ENCODE measurements at regions not wholly inside any gene's neighbourhood (a gene's known extent, or its start where the extent isn't known, plus 50 kb on each side); places are given as distances from the start of the nearest gene placed in this dataset.

DNA sequence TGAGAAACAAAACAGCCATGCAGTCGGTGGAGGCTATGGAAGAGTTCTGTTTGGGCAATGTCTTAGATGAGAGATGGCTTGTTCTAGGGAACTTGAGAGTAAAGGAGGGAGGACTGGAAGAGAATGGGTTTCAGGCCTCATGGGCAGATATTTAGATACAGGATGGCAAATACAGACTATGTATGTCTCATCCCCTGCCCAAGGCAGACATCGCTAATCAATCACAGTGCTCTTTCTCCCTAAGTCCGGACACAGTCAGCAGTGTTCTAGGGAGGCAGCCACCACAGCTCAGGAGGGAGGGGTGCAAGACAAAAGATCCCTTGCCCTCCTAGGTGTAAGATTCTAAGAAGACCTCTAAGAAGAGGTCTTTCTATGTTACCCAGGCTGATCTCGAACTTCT lies 159.3 kb upstream of the TLE3 start:
- TF ChIP-seq TAF1 (IDR thresholded peaks at IDR 0.05; ENCODE audit: low read depth) (no peak), EGR1 (IDR thresholded peaks at IDR 0.05) (no peak), NFIC (IDR thresholded peaks at IDR 0.05) (no peak), REST (IDR thresholded peaks at IDR 0.05; ENCODE audit: low read depth) (no peak), CREB1 (IDR thresholded peaks at IDR 0.05; ENCODE audit: low read depth) (no peak), RAD21 (IDR thresholded peaks at IDR 0.05; ENCODE audit: low read depth) (no peak), ZBTB7A (IDR thresholded peaks at IDR 0.05; ENCODE audit: low read depth) (no peak), EP300 (IDR thresholded peaks at IDR 0.05; ENCODE audit: borderline replicate concordance) (no peak), YY1 (IDR thresholded peaks at IDR 0.05; ENCODE audit: low read depth) (no peak), CEBPB (IDR thresholded peaks at IDR 0.05) (no peak), TCF12 (IDR thresholded peaks at IDR 0.05; ENCODE audit: low read depth) (no peak), FOXM1 (IDR thresholded peaks at IDR 0.05; ENCODE audit: borderline replicate concordance, low read depth) (no peak), USF1 (IDR thresholded peaks at IDR 0.05) (no peak), TEAD4 (IDR thresholded peaks at IDR 0.05) (no peak)
- TF ChIP-seq, protein P1, sequence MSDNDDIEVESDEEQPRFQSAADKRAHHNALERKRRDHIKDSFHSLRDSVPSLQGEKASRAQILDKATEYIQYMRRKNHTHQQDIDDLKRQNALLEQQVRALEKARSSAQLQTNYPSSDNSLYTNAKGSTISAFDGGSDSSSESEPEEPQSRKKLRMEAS (IDR thresholded peaks at IDR 0.05), result no peak

DNA sequence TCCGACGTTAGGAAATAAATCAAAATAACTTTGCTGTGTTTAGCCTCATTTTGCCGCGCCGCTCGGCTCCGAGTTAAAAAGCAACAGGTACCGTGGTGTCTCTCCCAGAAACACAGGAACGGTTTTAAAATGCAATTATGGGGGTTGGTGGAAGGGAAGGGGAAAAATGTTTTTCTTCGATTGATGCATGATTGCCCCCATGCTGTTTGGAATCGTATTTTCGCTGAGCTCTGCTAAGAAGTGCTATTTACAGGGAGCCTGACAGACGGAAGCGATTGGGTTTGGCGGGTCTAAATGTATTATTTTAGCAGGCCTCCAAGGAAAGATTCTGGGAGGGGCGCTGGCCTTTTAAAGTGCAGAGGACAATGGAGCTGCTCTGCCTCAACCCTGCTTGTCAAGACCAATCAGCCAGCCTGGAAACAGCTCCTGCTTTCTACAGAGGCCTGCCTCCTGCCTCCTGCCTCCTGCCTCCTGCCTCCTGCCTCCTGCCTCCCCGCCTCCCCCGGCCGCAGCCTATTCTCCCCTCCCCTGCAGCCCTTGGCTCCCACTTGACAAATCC lies 156.7 kb upstream of the TLE3 start:
- TF ChIP-seq YY1 (IDR thresholded peaks at IDR 0.05; ENCODE audit: low read depth) (no peak), TAF1 (IDR thresholded peaks at IDR 0.05; ENCODE audit: low read depth) (no peak), ZBTB7A (IDR thresholded peaks at IDR 0.05; ENCODE audit: low read depth) (no peak), REST (IDR thresholded peaks at IDR 0.05; ENCODE audit: low read depth) (no peak), EP300 (IDR thresholded peaks at IDR 0.05; ENCODE audit: borderline replicate concordance) (no peak), EGR1 (IDR thresholded peaks at IDR 0.05) (no peak), NFIC (IDR thresholded peaks at IDR 0.05) (no peak), TCF12 (IDR thresholded peaks at IDR 0.05; ENCODE audit: low read depth) (no peak), FOXM1 (IDR thresholded peaks at IDR 0.05; ENCODE audit: borderline replicate concordance, low read depth) (no peak), CEBPB (IDR thresholded peaks at IDR 0.05) (no peak), RAD21 (IDR thresholded peaks at IDR 0.05; ENCODE audit: low read depth) (no peak), USF1 (IDR thresholded peaks at IDR 0.05) (no peak), TEAD4 (IDR thresholded peaks at IDR 0.05) (no peak), CREB1 (IDR thresholded peaks at IDR 0.05; ENCODE audit: low read depth) (no peak)
- TF ChIP-seq, protein P1 (IDR thresholded peaks at IDR 0.05), result no peak

DNA sequence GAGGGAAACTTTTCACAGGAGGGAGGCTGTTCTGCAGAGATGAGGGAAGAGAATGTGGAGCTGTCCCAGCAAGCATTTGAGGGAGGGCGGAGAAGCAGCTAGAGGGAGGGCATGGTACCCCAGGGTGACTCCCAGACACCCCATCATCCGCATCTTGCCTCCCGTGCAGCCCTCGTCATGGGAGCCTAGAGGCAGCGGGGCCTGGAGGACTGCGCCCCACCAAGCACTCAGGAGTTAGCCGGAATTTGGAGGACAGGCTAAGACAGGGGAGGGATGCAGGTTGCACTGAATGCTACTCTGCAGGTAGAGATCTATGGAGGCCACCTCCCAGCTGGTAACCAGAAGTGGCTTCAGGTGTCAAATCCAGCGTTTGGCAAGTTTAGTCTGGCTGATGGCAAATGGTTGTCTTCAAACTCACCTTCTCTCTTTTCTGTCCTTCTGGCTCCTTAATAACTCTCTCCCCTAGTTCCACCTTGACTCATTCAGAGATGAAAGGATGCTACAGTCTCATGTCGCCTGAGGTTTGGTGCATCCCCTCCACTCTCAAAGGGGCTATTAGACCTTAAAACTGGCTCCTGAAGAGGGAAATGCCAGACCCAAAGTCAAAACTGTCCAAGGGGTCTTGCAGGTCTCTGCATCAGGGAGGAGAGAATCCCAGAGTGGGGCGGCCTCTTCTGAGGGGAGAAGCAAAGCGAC lies 155.9 kb upstream of the TLE3 start:
- TF ChIP-seq EP300 (IDR thresholded peaks at IDR 0.05; ENCODE audit: borderline replicate concordance), result no peak
- TF ChIP-seq REST (IDR thresholded peaks at IDR 0.05; ENCODE audit: low read depth), result no peak
- no peak for TF ChIP-seq CREB1 (IDR thresholded peaks at IDR 0.05; ENCODE audit: low read depth)
- TF ChIP-seq USF1 (IDR thresholded peaks at IDR 0.05), result no peak
- TF ChIP-seq, protein P1 (IDR thresholded peaks at IDR 0.05), result no peak
- no peak for TF ChIP-seq EGR1 (IDR thresholded peaks at IDR 0.05)
- no peak for TF ChIP-seq TCF12 (IDR thresholded peaks at IDR 0.05; ENCODE audit: low read depth)
- TF ChIP-seq TAF1 (IDR thresholded peaks at IDR 0.05; ENCODE audit: low read depth), result no peak
- no peak for TF ChIP-seq FOXM1 (IDR thresholded peaks at IDR 0.05; ENCODE audit: borderline replicate concordance, low read depth)
- no peak for TF ChIP-seq YY1 (IDR thresholded peaks at IDR 0.05; ENCODE audit: low read depth)
- no peak for TF ChIP-seq RAD21 (IDR thresholded peaks at IDR 0.05; ENCODE audit: low read depth)

Data from Ishikawa (cell line).